Tibial nerve (tissue), 3 donors: ENCODE measurements at regions not wholly inside any gene's neighbourhood (a gene's known extent, or its start where the extent isn't known, plus 50 kb on each side); places are given as distances from the start of the nearest gene placed in this dataset.

ENCODE experiments used
- CTCF ChIP-seq, 5 experiments: fragments of 200-600 bp in 3 of 5; fragments of 450-650 bp in 2 of 5; sonication (generic) in 3 of 5; IDR thresholded peaks; one replicate each; pipeline ENCODE4 v1.5.1; 2016 to 2019; ENCODE audit warnings: antibody characterized with exemption in 5 of 5, mild to moderate bottlenecking in 3 of 5, moderate library complexity in 2 of 5
- POLR2A ChIP-seq, 2 donors: fragments of 450-650 bp; IDR thresholded peaks; one replicate each; pipeline ENCODE4 v1.6.1; 2017; ENCODE audit warnings: antibody characterized with exemption in 2 of 2, mild to moderate bottlenecking in 2 of 2, moderate library complexity in 2 of 2

DNA sequence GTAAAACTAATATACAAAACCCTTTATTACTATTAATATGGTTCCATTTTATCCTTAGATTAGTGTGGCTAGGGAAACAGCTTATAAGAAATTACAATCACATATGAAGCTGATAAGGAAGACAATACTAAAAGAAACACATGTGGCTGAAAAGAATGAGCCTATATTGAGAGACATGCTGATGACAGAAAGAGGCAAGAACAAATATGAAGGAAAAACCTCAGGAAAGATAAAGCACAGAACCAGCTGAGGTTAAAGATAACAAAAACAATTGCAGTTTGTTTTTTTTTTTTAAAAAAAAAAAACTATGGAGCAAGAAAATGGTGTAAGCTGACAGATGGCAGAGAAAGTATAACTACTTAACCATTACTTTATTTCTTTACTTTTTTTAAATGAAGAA, 69.2 kb upstream of the OSBPL8 start:
- TF ChIP-seq POLR2A (IDR thresholded peaks at IDR 0.05) (no peak), CTCF (IDR thresholded peaks at IDR 0.05) (no peak)
